GM12874 (cell line): ENCODE measurements at regions not wholly inside any gene's neighbourhood (a gene's known extent, or its start where the extent isn't known, plus 50 kb on each side); places are given as distances from the start of the nearest gene placed in this dataset.

Source experiments
- CTCF ChIP-seq: IDR thresholded peaks from 2 replicates; pipeline ENCODE4 v1.5.1; 2011; ENCODE audit warnings: low read depth, mild to moderate bottlenecking, control low read depth, low read length, moderate library complexity; ENCODE audit not compliant: insufficient read depth

DNA sequence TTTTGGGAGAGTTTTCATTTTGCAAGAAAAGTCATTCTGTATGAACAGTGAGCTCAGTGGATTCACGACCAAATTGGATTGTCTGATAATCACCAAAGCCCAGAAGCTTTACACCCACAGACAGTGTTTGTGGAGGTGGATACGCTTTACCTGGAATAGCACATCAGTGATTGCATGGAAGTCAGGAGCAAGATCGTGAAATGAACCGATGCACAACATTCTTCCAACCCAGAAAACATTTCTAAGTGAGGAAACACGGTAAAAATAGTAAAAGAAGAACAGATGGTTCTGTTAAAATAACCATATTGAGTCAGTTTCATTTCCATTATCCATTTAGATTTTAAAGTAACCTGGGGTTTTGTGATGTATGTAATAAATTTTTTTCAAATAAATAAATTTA is 478.2 kb upstream of the PFKP start:
- no peak for TF ChIP-seq CTCF

- TF ChIP-seq CTCF, result no peak
These were observed 483.0 kb upstream of the PFKP start for GRCh38 chr10:2584385-2584784.

- TF ChIP-seq CTCF, result no peak
These were observed 490.5 kb upstream of the PFKP start for GRCh38 chr10:2576892-2577291.

- TF ChIP-seq CTCF, result no peak
These were observed 491.9 kb upstream of the PFKP start for GRCh38 chr10:2575460-2575859.

DNA sequence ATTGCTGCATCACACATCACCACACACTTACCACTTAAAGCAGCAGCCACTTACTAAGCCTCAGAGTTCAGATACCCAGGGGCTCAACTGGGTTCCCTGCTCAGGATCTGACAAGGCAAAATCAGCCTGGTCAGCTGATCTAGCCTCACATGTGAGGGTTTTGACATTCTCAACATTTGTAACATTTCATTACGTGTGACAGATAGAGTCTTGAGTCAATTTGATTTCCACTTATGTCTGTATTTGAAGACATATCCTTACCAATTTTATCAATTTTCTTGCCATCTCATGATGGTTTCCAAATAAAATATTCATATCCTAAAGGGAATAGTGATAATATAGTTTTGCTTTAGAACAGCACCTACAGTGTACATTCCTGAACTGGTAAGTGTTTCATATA is 494.7 kb upstream of the PFKP start:
- no peak for TF ChIP-seq CTCF

DNA sequence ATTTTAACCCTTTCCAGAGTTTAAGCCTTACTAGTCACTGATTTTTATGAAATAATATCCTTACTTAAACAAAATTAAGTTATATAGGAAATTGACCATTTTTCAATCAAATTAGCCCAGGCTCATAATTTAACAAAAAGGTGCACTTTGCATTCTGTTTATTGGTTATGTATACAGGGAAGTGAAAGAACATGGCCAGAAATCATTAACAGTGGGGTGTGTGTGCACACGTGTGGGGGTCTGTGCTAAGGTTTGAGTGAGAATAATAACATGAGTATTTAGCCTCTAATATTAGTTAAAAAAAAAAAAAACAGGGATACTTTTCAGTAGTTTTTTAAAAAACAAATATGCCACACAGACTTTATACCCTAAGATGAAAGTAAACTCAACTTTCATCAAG is 510.5 kb upstream of the PFKP start:
- no peak for TF ChIP-seq CTCF

GRCh38 chr10:2548071-2548470 is 519.3 kb upstream of the PFKP start:
- no peak for TF ChIP-seq CTCF

DNA sequence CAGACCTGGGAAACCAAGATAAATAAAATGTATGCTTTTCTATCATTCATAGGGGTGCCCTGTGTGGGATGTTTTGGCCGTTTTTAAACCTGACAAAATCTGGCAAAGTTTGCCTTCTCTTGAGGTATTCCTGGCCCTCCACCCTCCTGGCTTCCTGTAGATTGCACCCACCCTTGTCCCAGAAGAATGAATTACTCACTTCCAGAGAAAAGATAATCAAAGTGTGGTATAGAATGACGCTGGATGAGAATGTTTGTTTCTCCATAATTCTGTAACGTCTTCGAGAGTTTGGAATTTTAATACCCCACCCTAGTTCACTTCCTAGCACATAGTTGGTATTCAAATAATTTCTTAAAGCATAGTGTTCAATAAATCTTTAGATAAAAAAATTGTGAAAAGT is 519.7 kb upstream of the PFKP start:
- TF ChIP-seq CTCF, result no peak
